ENCODE measurements at regions not wholly inside any gene's neighbourhood (a gene's known extent, or its start where the extent isn't known, plus 50 kb on each side); places are given as distances from the start of the nearest gene placed in this dataset.

DNA sequence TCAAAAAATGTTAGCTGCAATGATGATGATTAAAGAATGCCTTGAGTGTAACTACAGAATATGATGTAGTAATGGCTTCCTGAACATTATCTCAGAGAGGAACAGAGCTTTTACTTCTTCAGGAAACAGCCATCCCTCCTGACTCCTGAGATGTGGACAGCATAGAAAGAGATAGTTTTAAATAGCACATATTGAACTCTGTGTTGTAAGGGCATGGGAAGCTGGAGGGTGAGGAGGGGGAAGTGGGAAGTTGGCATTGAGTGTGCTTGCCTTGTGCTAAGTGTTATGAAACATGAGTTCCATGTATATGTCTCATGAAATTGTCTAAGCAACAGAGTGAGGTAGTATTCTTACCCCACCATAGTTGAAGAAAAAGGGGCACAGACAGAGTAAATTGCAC, 161.5 kb upstream of the SLC28A3 start:
- TF ChIP-seq, protein P1, sequence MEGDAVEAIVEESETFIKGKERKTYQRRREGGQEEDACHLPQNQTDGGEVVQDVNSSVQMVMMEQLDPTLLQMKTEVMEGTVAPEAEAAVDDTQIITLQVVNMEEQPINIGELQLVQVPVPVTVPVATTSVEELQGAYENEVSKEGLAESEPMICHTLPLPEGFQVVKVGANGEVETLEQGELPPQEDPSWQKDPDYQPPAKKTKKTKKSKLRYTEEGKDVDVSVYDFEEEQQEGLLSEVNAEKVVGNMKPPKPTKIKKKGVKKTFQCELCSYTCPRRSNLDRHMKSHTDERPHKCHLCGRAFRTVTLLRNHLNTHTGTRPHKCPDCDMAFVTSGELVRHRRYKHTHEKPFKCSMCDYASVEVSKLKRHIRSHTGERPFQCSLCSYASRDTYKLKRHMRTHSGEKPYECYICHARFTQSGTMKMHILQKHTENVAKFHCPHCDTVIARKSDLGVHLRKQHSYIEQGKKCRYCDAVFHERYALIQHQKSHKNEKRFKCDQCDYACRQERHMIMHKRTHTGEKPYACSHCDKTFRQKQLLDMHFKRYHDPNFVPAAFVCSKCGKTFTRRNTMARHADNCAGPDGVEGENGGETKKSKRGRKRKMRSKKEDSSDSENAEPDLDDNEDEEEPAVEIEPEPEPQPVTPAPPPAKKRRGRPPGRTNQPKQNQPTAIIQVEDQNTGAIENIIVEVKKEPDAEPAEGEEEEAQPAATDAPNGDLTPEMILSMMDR (IDR thresholded peaks at IDR 0.05 in 4 of 5, conservative IDR thresholded peaks at IDR 0.05 in 1 of 5) = no peak
- TF ChIP-seq POLR2A (IDR thresholded peaks at IDR 0.05) = no peak
